ENCODE measurements at regions not wholly inside any gene's neighbourhood (a gene's known extent, or its start where the extent isn't known, plus 50 kb on each side); places are given as distances from the start of the nearest gene placed in this dataset.
"Not testable (repeated sequence)": the region's sequence is repeated elsewhere in the genome, so short reads cannot be mapped to it uniquely, and the experiment has no call there.

GRCh38 chr7:15073301-15073700 lies 170.8 kb upstream of the DGKB start:
- TF ChIP-seq CTCF (IDR thresholded peaks at IDR 0.05; ENCODE audit: unreplicated experiment), result no peak
- Mint-ChIP-seq H3K36me3 (ENCODE audit: insufficient read depth, unreplicated experiment) (no peaks in the 10 kb centered on the region), H3K9me3 (ENCODE audit: unreplicated experiment) (no peaks in the 10 kb centered on the region), H3K4me3 (ENCODE audit: unreplicated experiment) (no peak overlapping the region), H3K27ac (ENCODE audit: low read depth, unreplicated experiment) (no peak overlapping the region), H3K27me3 (ENCODE audit: insufficient read depth, unreplicated experiment) (peaks cover 9% of the 10 kb centered on the region), H3K4me1 (ENCODE audit: insufficient read depth, unreplicated experiment) (no peaks in the 10 kb centered on the region)
- no TSS peak for BruUV-seq (replicated peaks)
- POLR2A ChIA-PET, result no interaction called here
- intact Hi-C loops (cut with micrococcal nuclease), result no loop called here
- CTCF ChIA-PET, result interaction anchor here (0.7 kb wide), 1 partner anchor 16 kb away, joined by 3 read pairs; no protein-coding TSS in a partner anchor
- no peak for DNase-seq (ENCODE audit: unreplicated experiment)

- no peak overlapping the region for H3K27ac Mint-ChIP-seq (ENCODE audit: low read depth, unreplicated experiment)
- BruUV-seq (replicated peaks), result no TSS peak
- H3K4me3 Mint-ChIP-seq (ENCODE audit: unreplicated experiment), result no peak overlapping the region
- H3K4me1 Mint-ChIP-seq (ENCODE audit: insufficient read depth, unreplicated experiment), result no peaks in the 10 kb centered on the region
- ChIA-PET POLR2A (no interaction called here), CTCF (interaction anchor here (0.7 kb wide), 1 partner anchor 79 kb away, joined by 3 read pairs; no protein-coding TSS in a partner anchor)
- peaks cover 7% of the 10 kb centered on the region for H3K9me3 Mint-ChIP-seq (ENCODE audit: unreplicated experiment)
- TF ChIP-seq CTCF (IDR thresholded peaks at IDR 0.05; ENCODE audit: unreplicated experiment), result no peak
- H3K36me3 Mint-ChIP-seq (ENCODE audit: insufficient read depth, unreplicated experiment), result no peaks in the 10 kb centered on the region
- H3K27me3 Mint-ChIP-seq (ENCODE audit: insufficient read depth, unreplicated experiment), result peaks cover 30% of the 10 kb centered on the region
- no peak for DNase-seq (ENCODE audit: unreplicated experiment)
- intact Hi-C loops (cut with micrococcal nuclease), result no loop called here
Measured at GRCh38 chr7:15068324-15068723, 165.8 kb upstream of the DGKB start.

- DNase-seq (ENCODE audit: unreplicated experiment), result no peak
- CTCF ChIA-PET, result interaction anchor here (0.6 kb wide), 4 partner anchors 16 to 1542 kb away, joined by 3 to 5 read pairs (median 4); no protein-coding TSS in a partner anchor
- H3K27ac Mint-ChIP-seq (ENCODE audit: low read depth, unreplicated experiment), result no peak overlapping the region
- no TSS peak for BruUV-seq (replicated peaks)
- POLR2A ChIA-PET, result no interaction called here
- H3K9me3 Mint-ChIP-seq (ENCODE audit: unreplicated experiment), result no peaks in the 10 kb centered on the region
- H3K27me3 Mint-ChIP-seq (ENCODE audit: insufficient read depth, unreplicated experiment), result peaks cover 23% of the 10 kb centered on the region
- no peak for TF ChIP-seq CTCF (IDR thresholded peaks at IDR 0.05; ENCODE audit: unreplicated experiment)
- no peak overlapping the region for H3K4me3 Mint-ChIP-seq (ENCODE audit: unreplicated experiment)
- no peaks in the 10 kb centered on the region for H3K4me1 Mint-ChIP-seq (ENCODE audit: insufficient read depth, unreplicated experiment)
- no peaks in the 10 kb centered on the region for H3K36me3 Mint-ChIP-seq (ENCODE audit: insufficient read depth, unreplicated experiment)
- intact Hi-C loops (cut with micrococcal nuclease), result no loop called here
Measured at GRCh38 chr7:15057272-15057671, 154.7 kb upstream of the DGKB start.

- intact Hi-C loops (cut with micrococcal nuclease); H3K4me3 Mint-ChIP-seq (ENCODE audit: unreplicated experiment); POLR2A ChIA-PET; CTCF ChIA-PET; H3K9me3 Mint-ChIP-seq (ENCODE audit: unreplicated experiment); H3K27ac Mint-ChIP-seq (ENCODE audit: low read depth, unreplicated experiment); H3K36me3 Mint-ChIP-seq (ENCODE audit: insufficient read depth, unreplicated experiment); DNase-seq (ENCODE audit: unreplicated experiment); H3K4me1 Mint-ChIP-seq (ENCODE audit: insufficient read depth, unreplicated experiment); BruUV-seq (replicated peaks): not testable (repeated sequence)
- peaks cover 23% of the 10 kb centered on the region for H3K27me3 Mint-ChIP-seq (ENCODE audit: insufficient read depth, unreplicated experiment)
Measured at GRCh38 chr7:15054304-15054703, 151.8 kb upstream of the DGKB start.

GRCh38 chr7:15049157-15049556 lies 146.6 kb upstream of the DGKB start:
- Mint-ChIP-seq H3K4me1 (ENCODE audit: insufficient read depth, unreplicated experiment) (no peaks in the 10 kb centered on the region), H3K9me3 (ENCODE audit: unreplicated experiment) (no peaks in the 10 kb centered on the region), H3K36me3 (ENCODE audit: insufficient read depth, unreplicated experiment) (no peaks in the 10 kb centered on the region), H3K27me3 (ENCODE audit: insufficient read depth, unreplicated experiment) (peaks cover 19% of the 10 kb centered on the region), H3K4me3 (ENCODE audit: unreplicated experiment) (no peak overlapping the region), H3K27ac (ENCODE audit: low read depth, unreplicated experiment) (no peak overlapping the region)
- ChIA-PET CTCF (no interaction called here), POLR2A (no interaction called here)
- intact Hi-C loops (cut with micrococcal nuclease), result no loop called here
- no TSS peak for BruUV-seq (replicated peaks)
- no peak for TF ChIP-seq CTCF (IDR thresholded peaks at IDR 0.05; ENCODE audit: unreplicated experiment)
- no peak for DNase-seq (ENCODE audit: unreplicated experiment)

All from MCF 10A (cell line).